Stomach (tissue), 4 donors: ENCODE measurements at regions not wholly inside any gene's neighbourhood (a gene's known extent, or its start where the extent isn't known, plus 50 kb on each side); places are given as distances from the start of the nearest gene placed in this dataset.
"Not testable (repeated sequence)": the region's sequence is repeated elsewhere in the genome, so short reads cannot be mapped to it uniquely, and the experiment has no call there.

Experiments
- CTCF ChIP-seq, 7 experiments: fragments of 450-650 bp in 4 of 7; fragments of 200-600 bp in 3 of 7; sonication (generic) in 3 of 7; IDR thresholded peaks; one replicate each; pipeline ENCODE4 v1.5.1; 2016 to 2019; ENCODE audit warnings: antibody characterized with exemption in 7 of 7, control low read depth in 2 of 7, mild to moderate bottlenecking in 1 of 7
- POLR2A ChIP-seq, 4 donors: fragments of 450-650 bp; IDR thresholded peaks; one replicate each; pipeline ENCODE4 v1.6.1; 2016; ENCODE audit warnings: antibody characterized with exemption in 4 of 4, control low read depth in 2 of 4, mild to moderate bottlenecking in 1 of 4, moderate library complexity in 1 of 4

- TF ChIP-seq POLR2A, CTCF (IDR thresholded peaks at IDR 0.05): not testable (repeated sequence)
Observed at GRCh38 chr11:97573771-97574170, 1184.0 kb downstream of the JRKL start.
